Esophagus squamous epithelium (tissue), 5 donors: ENCODE measurements at regions not wholly inside any gene's neighbourhood (a gene's known extent, or its start where the extent isn't known, plus 50 kb on each side); places are given as distances from the start of the nearest gene placed in this dataset.

ENCODE experiments used
- DNase-seq: peaks from one replicate; lab custom pipeline; 2025; lab: John Stamatoyannopoulos, UW
- H3K27ac ChIP-seq, 4 donors: fragments of 200-600 bp; sonication (generic); one replicate each; pipeline ENCODE4 v1.5.1; 2016 to 2019; ENCODE audit warnings: mild to moderate bottlenecking in 1 of 4
- H3K27me3 ChIP-seq, 4 donors: fragments of 200-600 bp; sonication (generic); 1 replicate in 3 of 4; 2 replicates in 1 of 4; pipeline versions ENCODE4 v1.5.1 to v1.6.0; 2017 to 2021; ENCODE audit warnings: antibody characterized with exemption in 1 of 4
- H3K36me3 ChIP-seq, 3 donors: fragments of 200-600 bp; sonication (generic); one replicate each; pipeline ENCODE4 v1.5.1; 2016 to 2019
- H3K4me1 ChIP-seq, 3 donors: fragments of 200-600 bp; sonication (generic); one replicate each; pipeline ENCODE4 v1.5.1; 2017 to 2019
- H3K4me3 ChIP-seq, 4 donors: fragments of 200-600 bp; sonication (generic); 1 replicate in 3 of 4; 2 replicates in 1 of 4; pipeline ENCODE4 v1.5.1; 2016 to 2019; ENCODE audit warnings: mild to moderate bottlenecking in 2 of 4, moderate library complexity in 1 of 4
- H3K9me3 ChIP-seq, 3 donors: fragments of 200-600 bp; sonication (generic); one replicate each; pipeline ENCODE4 v1.5.1; 2016 to 2019
- CTCF ChIP-seq, 6 experiments: fragments of 450-650 bp in 4 of 6; fragments of 200-600 bp in 2 of 6; sonication (generic) in 2 of 6; IDR thresholded peaks; one replicate each; pipeline ENCODE4 v1.5.1; 2016 to 2019; ENCODE audit warnings: antibody characterized with exemption in 6 of 6, mild to moderate bottlenecking in 4 of 6, moderate library complexity in 4 of 6
- POLR2A ChIP-seq, 4 donors: fragments of 450-650 bp; IDR thresholded peaks; one replicate each; pipeline ENCODE4 v1.6.1; 2017; ENCODE audit warnings: antibody characterized with exemption in 4 of 4, mild to moderate bottlenecking in 4 of 4, moderate library complexity in 3 of 4
- WGBS, 2 donors: methylation state at CpG; one replicate each; pipeline ENCODE4 v1.1.5; 2018; 5-methylcytosine and 5-hydroxymethylcytosine counted together
- intact Hi-C: fragments of 100-400 bp; cut with DNase I; formaldehyde crosslinking; loops from one replicate; pipeline ENCODE4 v1.15.0; 2022
- donor health status: DM: yes; HTN: yes; CAD: no.

- intact Hi-C loops, result no loop called here
- H3K27me3 ChIP-seq, result no peaks in the 10 kb centered on the region
- no peak for TF ChIP-seq CTCF (IDR thresholded peaks at IDR 0.05)
- TF ChIP-seq POLR2A (IDR thresholded peaks at IDR 0.05), result no peak
- WGBS, 2 donors, result 73 to 78% methylated on average over 4 of the region's 4 CpGs
- H3K4me1 ChIP-seq, result no peaks in the 10 kb centered on the region
- no peak overlapping the region for H3K4me3 ChIP-seq
- no peaks in the 10 kb centered on the region for H3K36me3 ChIP-seq
- DNase-seq, result no peak
- no peak overlapping the region for H3K27ac ChIP-seq
- no peaks in the 10 kb centered on the region for H3K9me3 ChIP-seq
Measured at GRCh38 chr2:59956981-59957380, 596.5 kb downstream of the BCL11A start.

GRCh38 chr2:59947917-59948541 lies 605.4 kb downstream of the BCL11A start:
- no peaks in the 10 kb centered on the region for H3K9me3 ChIP-seq
- no peaks in the 10 kb centered on the region for H3K36me3 ChIP-seq
- no peak overlapping the region for H3K27ac ChIP-seq
- DNase-seq, result no peak
- TF ChIP-seq CTCF (IDR thresholded peaks at IDR 0.05), result no peak
- no peak for TF ChIP-seq POLR2A (IDR thresholded peaks at IDR 0.05)
- H3K4me3 ChIP-seq, result no peak overlapping the region
- intact Hi-C loops, result no loop called here
- H3K4me1 ChIP-seq, result no peaks in the 10 kb centered on the region
- no peaks in the 10 kb centered on the region for H3K27me3 ChIP-seq
- 76 to 80% methylated on average over 10 of the region's 10 CpGs for WGBS, 2 donors

DNA sequence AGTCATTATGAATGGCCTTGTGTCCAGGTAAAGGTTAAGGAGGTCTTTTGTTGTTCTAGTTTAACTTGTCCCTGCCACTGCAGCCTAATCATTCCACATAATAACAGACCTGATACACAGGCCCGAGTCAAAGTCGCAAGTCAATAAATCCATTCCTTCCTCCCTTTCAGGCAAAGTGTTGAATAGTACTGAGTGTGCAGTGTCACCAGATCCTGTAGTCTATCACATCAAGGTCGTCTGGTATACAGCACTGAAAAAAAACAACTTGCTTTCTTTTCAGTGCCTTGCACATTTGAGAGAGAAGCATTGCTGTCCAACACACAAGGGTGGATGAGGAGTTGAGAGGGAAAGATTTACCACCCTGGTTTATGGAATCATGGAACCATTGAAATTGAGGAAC lies 606.2 kb downstream of the BCL11A start:
- Histone ChIP-seq H3K4me3 (no peak overlapping the region), H3K9me3 (no peaks in the 10 kb centered on the region)

DNA sequence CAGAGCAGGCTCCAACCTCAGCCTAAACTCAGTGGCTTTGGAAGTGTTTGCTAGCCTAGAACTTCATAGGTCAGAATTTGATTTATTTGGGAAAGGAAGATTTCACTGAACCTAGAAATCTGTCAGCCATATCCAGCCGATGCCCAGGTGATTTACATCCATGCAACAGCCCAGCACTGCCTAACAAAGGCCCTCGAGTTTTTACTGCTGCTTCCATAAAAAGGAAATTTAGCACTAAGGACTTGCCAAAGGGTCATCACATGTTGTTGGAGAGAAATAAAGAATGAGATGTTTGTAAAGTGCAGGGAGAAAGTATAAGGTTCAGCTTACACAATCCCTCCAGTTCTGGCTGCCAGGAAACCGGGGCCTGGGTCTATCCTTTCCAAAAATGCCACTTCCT lies 614.2 kb downstream of the BCL11A start:
- no peak for DNase-seq
- Histone ChIP-seq H3K27ac (no peak overlapping the region), H3K4me3 (no peak overlapping the region), H3K36me3 (no peaks in the 10 kb centered on the region), H3K27me3 (no peaks in the 10 kb centered on the region), H3K9me3 (no peaks in the 10 kb centered on the region), H3K4me1 (no peaks in the 10 kb centered on the region)
- intact Hi-C loops, result no loop called here
- 46 to 56% methylated on average over 3 of the region's 3 CpGs for WGBS, 2 donors
- TF ChIP-seq POLR2A (IDR thresholded peaks at IDR 0.05) (no peak), CTCF (IDR thresholded peaks at IDR 0.05) (no peak)

More for the DNA sequence above, 606.2 kb downstream of the BCL11A start:
- WGBS, 2 donors, result 76 to 81% methylated on average over 3 of the region's 3 CpGs
- Histone ChIP-seq H3K36me3 (no peaks in the 10 kb centered on the region), H3K27me3 (no peaks in the 10 kb centered on the region), H3K4me1 (no peaks in the 10 kb centered on the region), H3K27ac (no peak overlapping the region)
- TF ChIP-seq CTCF (IDR thresholded peaks at IDR 0.05), result no peak
- TF ChIP-seq POLR2A (IDR thresholded peaks at IDR 0.05), result no peak
- no peak for DNase-seq
- intact Hi-C loops, result no loop called here

DNA sequence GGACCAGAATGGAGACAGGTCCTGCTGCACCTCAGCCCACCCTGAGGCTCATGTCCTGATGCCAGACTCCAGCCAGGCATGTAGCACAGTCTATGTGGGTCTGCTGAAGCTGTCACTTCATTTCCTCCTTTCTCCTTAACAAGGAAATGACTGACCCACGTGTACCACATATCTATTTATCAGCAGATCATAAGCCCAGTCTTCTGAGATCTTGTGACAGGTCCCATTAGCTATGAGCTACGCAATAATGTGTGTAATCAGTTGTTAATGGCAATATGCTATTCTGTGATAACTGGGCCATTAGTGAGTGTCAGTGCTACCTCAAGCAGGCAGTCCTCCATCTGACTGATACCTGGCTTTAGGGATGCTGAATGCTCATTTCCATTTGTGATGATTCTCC lies 615.3 kb downstream of the BCL11A start:
- H3K36me3 ChIP-seq, result no peaks in the 10 kb centered on the region
- TF ChIP-seq CTCF (IDR thresholded peaks at IDR 0.05) (no peak), POLR2A (IDR thresholded peaks at IDR 0.05) (no peak)
- no peak overlapping the region for H3K27ac ChIP-seq
- no peaks in the 10 kb centered on the region for H3K4me1 ChIP-seq
- WGBS, 2 donors, result 49 to 79% methylated on average over 2 of the region's 2 CpGs
- H3K27me3 ChIP-seq, result no peaks in the 10 kb centered on the region
- no peaks in the 10 kb centered on the region for H3K9me3 ChIP-seq
- no peak for DNase-seq
- intact Hi-C loops, result no loop called here
- H3K4me3 ChIP-seq, result no peak overlapping the region
